PC-9 (cell line): ENCODE measurements at regions not wholly inside any gene's neighbourhood (a gene's known extent, or its start where the extent isn't known, plus 50 kb on each side); places are given as distances from the start of the nearest gene placed in this dataset.

Experiments
- CTCF ChIP-seq: fragments of 200-600 bp; sonication (generic); conservative IDR thresholded peaks from 2 replicates; pipeline ENCODE4 v1.6.1; 2017; ENCODE audit warnings: mixed run types, antibody characterized with exemption, mild to moderate bottlenecking, moderate library complexity
- EZH2 ChIP-seq: fragments of 200-600 bp; sonication (generic); IDR thresholded peaks from 2 replicates; pipeline ENCODE4 v1.8.0; 2017; ENCODE audit warnings: antibody characterized with exemption, low read depth

DNA sequence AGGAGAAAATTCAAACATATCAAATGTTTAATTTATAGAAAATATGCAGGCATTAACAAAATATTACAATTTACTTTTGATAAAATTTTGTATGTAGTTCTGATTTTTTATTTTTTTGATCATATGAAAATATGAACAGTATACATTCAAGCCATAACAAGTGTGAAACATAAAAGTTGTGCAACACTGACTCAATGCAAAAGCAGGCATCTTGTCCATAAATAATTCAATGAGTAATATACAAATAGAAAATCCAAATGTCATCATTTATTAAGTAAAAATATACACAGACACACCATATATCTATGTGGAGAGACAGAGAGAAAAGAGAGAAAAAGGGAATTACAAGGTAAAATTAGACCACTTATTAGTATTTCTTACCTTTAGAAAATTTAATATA is 1183.9 kb downstream of the SLITRK1 start:
- TF ChIP-seq CTCF, result no peak
- TF ChIP-seq EZH2, result no peak
